Erythroblast (primary cell): ENCODE measurements at regions not wholly inside any gene's neighbourhood (a gene's known extent, or its start where the extent isn't known, plus 50 kb on each side); places are given as distances from the start of the nearest gene placed in this dataset.

Experiments
- GATA1 ChIP-seq: IDR thresholded peaks from 2 replicates; pipeline ENCODE4 v1.6.1; 2011; ENCODE audit warnings: low read depth, mild to moderate bottlenecking, control low read depth, low read length, moderate library complexity
- POLR2A ChIP-seq: IDR thresholded peaks from 2 replicates; pipeline ENCODE4 v1.6.1; 2011; ENCODE audit warnings: mild to moderate bottlenecking, low read length

DNA sequence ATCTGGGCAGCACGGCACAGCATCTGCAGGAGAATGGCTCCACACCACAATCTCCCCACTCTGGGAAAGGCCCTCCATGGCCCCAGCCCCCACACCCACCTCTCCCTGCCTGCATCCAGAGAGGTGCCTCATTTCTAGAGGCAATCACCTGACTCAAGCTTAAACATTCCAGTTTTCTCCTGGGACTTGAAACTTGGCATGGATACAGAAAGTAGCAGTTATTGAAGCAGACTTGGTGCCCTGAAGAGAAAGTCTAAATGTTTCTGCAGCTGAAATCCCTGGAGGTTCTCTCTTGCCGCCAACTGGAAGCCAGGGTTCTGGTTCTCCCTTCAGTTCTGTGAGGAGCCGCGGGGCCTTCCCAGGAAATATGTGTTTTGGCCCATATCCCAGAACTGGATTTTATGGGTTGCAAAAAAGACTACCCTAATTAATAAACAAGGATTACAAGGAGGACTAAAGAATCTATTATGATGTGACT lies 122.8 kb downstream of the SKIDA1 start:
- no peak for TF ChIP-seq POLR2A
- TF ChIP-seq GATA1 = no peak
